Spleen (tissue), 7 donors: ENCODE measurements at regions not wholly inside any gene's neighbourhood (a gene's known extent, or its start where the extent isn't known, plus 50 kb on each side); places are given as distances from the start of the nearest gene placed in this dataset.

Experiments used
- CTCF ChIP-seq, 11 experiments: fragments of 200-600 bp in 7 of 11; fragments of 450-650 bp in 4 of 11; sonication (generic) in 4 of 11; IDR thresholded peaks in 8 of 11; conservative IDR thresholded peaks in 3 of 11; 1 replicate in 7 of 11; 2 replicates in 4 of 11; pipeline versions ENCODE4 v1.4.0 to v1.8.0; 2016 to 2021; ENCODE audit warnings: antibody characterized with exemption in 11 of 11, inconsistent platforms in 4 of 11, mild to moderate bottlenecking in 1 of 11
- POLR2A ChIP-seq, 3 donors: fragments of 450-650 bp; IDR thresholded peaks; one replicate each; pipeline ENCODE4 v1.5.1; 2017; ENCODE audit warnings: antibody characterized with exemption in 3 of 3, mild to moderate bottlenecking in 1 of 3
- POLR2AphosphoS5 ChIP-seq, 3 donors: sonication (generic); formaldehyde crosslinking; IDR thresholded peaks; one replicate each; pipeline ENCODE4 v1.5.1; 2017; ENCODE audit warnings: antibody characterized with exemption in 3 of 3
- donor health status: DM: no; HTN: no; CAD: no; lungs with moderate emphysema.
- donor health status: DM: no; HTN: no; CAD: no.
- donor health status: DM: no; HTN: no; CAD: no.

- no peak for TF ChIP-seq POLR2A (IDR thresholded peaks at IDR 0.05)
- no peak for TF ChIP-seq CTCF (IDR thresholded peaks at IDR 0.05 in 8 of 11, conservative IDR thresholded peaks at IDR 0.05 in 3 of 11)
- no peak for TF ChIP-seq POLR2AphosphoS5 (IDR thresholded peaks at IDR 0.05)
Observed at GRCh38 chr6:137630666-137631065, 136.5 kb upstream of the OLIG3 start.
